ENCODE measurements at regions not wholly inside any gene's neighbourhood (a gene's known extent, or its start where the extent isn't known, plus 50 kb on each side); places are given as distances from the start of the nearest gene placed in this dataset.
"Not testable (repeated sequence)": the region's sequence is repeated elsewhere in the genome, so short reads cannot be mapped to it uniquely, and the experiment has no call there.

GRCh38 chr19:30237140-30237539, 135.0 kb upstream of the ZNF536 start:
- ATAC-seq: no peak

- ATAC-seq: no peak
These were observed 131.1 kb upstream of the ZNF536 start for GRCh38 chr19:30240904-30241695.

- no peak for ATAC-seq
These were observed 127.7 kb upstream of the ZNF536 start for GRCh38 chr19:30244533-30244932.

- ATAC-seq: no peak
These were observed 126.7 kb upstream of the ZNF536 start for GRCh38 chr19:30245401-30246039.

GRCh38 chr19:30249911-30250310, 122.3 kb upstream of the ZNF536 start:
- no peak for ATAC-seq

- no peak for ATAC-seq
These were observed 120.0 kb upstream of the ZNF536 start for GRCh38 chr19:30252214-30252613.

- no peak for ATAC-seq
These were observed 118.6 kb upstream of the ZNF536 start for GRCh38 chr19:30253581-30253996.

GRCh38 chr19:30254158-30254557, 118.0 kb upstream of the ZNF536 start:
- ATAC-seq: no peak

- no peak for ATAC-seq
These were observed 117.4 kb upstream of the ZNF536 start for GRCh38 chr19:30254789-30255188.

GRCh38 chr19:30255791-30256495, 116.2 kb upstream of the ZNF536 start:
- ATAC-seq: no peak

GRCh38 chr19:30256496-30256850, 115.7 kb upstream of the ZNF536 start:
- no peak for ATAC-seq

- ATAC-seq: no peak
These were observed 108.3 kb upstream of the ZNF536 start for GRCh38 chr19:30263830-30264381.

GRCh38 chr19:30265918-30266317, 106.3 kb upstream of the ZNF536 start:
- not testable (repeated sequence) for ATAC-seq

GRCh38 chr19:30266687-30267086, 105.5 kb upstream of the ZNF536 start:
- ATAC-seq: no peak

GRCh38 chr19:30267332-30267731, 104.9 kb upstream of the ZNF536 start:
- ATAC-seq: no peak

- ATAC-seq: no peak
These were observed 103.6 kb upstream of the ZNF536 start for GRCh38 chr19:30268601-30269000.

- no peak for ATAC-seq
These were observed 102.5 kb upstream of the ZNF536 start for GRCh38 chr19:30269638-30270037.

- ATAC-seq: no peak
These were observed 100.4 kb upstream of the ZNF536 start for GRCh38 chr19:30271816-30272215.

GRCh38 chr19:30272554-30272953, 99.6 kb upstream of the ZNF536 start:
- no peak for ATAC-seq

- ATAC-seq: no peak
These were observed 99.0 kb upstream of the ZNF536 start for GRCh38 chr19:30273184-30273583.

GRCh38 chr19:30274987-30275386, 97.2 kb upstream of the ZNF536 start:
- ATAC-seq: no peak

GRCh38 chr19:30276011-30276882, 95.9 kb upstream of the ZNF536 start:
- no peak for ATAC-seq
